HG02759 (cell line): ENCODE measurements at regions not wholly inside any gene's neighbourhood (a gene's known extent, or its start where the extent isn't known, plus 50 kb on each side); places are given as distances from the start of the nearest gene placed in this dataset.
A peak's percentile ranks its signal among the peaks of the same experiment; 100 is the strongest.
"Not testable (repeated sequence)": the region's sequence is repeated elsewhere in the genome, so short reads cannot be mapped to it uniquely, and the experiment has no call there.

ENCODE experiments used
- ATAC-seq: cut with Tn5 transposase; IDR thresholded peaks from one replicate; pipeline ENCODE4 v1.9.1; 2021; ENCODE audit warnings: mild to moderate bottlenecking, moderate library complexity; ENCODE audit not compliant: unreplicated experiment

DNA sequence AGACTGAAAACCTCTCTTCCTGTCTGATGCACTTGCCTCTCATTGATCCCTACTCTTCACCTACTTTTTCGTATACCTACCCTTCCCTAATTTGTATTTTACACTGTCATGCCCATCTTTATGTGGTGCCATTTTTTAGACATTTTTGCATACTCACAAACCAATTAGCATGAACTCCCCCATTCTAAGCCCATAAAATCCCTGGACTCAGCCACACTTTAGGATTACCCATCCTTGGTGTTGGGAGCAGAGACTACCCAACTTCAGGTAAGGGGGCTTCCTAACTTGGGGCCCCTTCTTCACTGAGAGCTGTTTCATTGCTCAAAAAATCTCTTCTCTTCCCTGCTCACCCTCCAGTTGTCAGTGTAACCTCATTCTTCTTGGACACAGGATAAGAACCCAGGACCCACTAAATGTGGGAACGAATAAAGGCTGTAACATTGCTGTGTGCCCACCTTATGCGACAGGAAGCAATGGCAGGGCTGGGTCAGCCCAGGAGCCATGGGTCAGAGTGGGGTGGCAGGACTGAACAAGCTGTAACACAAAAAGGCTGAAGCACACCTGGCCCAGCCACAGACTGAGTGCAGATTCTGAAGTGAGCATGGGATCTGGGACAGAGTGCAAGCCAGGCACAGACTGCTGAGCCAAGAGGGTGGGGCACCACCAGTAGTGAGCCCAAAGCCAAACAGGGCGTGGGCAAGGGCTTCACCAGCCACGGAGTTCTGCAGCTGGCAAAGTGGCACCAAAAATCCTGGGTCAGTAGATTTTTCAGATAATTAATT is 789.1 kb upstream of the HS3ST5 start:
- no peak for ATAC-seq

DNA sequence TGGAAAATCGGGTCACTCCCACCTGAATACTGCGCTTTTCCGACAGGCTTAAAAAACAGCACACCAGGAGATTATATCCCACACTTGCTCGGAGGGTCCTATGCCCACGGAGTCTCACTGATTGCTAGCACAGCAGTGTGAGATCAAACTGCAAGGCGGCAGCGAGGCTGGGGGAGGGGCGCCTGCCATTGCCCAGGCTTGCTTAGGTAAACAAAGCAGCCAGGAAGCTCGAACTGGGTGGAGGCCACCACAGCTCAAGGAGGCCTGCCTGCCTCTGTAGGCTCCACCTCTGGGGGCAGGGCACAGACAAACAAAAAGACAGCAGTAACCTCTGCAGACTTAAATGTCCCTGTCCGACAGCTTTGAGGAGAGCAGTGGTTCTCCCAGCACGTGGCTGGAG is 778.7 kb upstream of the HS3ST5 start:
- not testable (repeated sequence) for ATAC-seq

DNA sequence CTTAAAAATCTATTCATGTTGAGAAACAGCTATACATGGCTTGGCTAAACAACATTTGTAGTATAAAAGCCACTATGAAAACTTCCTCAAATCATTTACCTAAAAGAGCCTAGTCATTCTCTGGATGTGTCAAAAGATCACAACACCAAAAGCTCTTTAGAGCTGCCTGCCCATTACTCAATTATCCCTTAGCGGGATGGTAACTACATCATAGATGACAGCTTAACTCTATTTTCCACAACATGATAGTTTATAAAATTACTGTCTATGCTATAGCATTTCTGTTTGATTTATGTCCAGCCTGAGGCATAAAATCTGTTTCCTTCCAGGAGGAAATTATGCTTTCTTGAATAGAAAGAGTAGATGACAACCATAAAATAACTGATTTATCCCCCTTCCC is 777.6 kb upstream of the HS3ST5 start:
- ATAC-seq, result no peak

DNA sequence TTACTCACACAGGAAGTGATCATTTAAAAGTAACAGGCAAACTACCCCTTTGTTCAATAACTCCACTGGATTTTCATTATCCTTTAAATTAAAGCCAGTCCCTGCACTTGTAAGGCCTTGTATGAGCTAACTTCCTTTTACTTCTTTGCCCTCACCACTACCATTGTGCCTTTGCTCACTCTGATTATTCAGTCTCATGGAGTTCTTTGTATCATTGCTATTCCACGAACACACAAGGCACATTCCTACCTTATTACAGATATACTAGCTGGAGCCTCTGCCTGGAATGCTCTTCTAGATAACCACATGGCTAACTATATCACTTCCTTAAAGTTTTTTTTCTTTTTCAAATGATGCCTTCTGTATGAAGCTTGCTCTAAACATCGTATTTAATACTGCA is 748.6 kb upstream of the HS3ST5 start:
- no peak for ATAC-seq

DNA sequence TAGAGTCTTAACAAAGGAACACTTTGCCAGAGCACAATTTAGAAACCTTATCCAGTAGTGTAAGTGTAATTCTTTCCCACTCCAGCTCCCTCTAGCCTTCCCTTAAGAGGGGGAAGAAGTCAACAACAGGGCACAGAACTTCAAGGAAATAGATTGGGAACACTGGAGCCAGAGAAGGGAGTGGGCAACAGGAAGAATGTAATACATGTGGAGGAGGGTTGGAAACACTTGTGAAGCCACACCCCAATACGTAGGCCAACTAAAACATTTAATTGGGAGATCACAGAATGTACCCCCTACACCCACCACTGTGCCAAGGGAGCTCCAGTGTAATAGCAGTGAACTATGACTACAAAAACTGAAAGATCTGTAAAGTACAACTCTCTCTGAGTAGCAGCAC is 735.7 kb upstream of the HS3ST5 start:
- no peak for ATAC-seq

DNA sequence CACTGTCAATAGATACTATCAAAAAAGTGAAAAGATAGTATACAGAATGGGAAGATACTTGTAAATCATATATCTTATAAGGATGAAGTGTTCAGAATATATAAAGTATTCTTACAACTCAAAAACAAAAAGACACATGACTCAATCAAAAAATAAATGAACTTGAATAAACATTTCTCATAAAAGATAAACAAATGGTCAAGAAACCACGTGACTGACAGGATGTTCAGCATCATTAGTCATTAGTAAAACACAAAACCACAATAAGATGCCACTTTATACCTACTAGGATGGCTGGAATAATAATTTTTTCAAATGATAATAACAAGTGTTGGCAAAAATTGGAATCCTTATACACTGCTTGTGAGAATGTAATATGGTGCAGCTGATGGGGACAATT is 729.1 kb upstream of the HS3ST5 start:
- ATAC-seq, result no peak

DNA sequence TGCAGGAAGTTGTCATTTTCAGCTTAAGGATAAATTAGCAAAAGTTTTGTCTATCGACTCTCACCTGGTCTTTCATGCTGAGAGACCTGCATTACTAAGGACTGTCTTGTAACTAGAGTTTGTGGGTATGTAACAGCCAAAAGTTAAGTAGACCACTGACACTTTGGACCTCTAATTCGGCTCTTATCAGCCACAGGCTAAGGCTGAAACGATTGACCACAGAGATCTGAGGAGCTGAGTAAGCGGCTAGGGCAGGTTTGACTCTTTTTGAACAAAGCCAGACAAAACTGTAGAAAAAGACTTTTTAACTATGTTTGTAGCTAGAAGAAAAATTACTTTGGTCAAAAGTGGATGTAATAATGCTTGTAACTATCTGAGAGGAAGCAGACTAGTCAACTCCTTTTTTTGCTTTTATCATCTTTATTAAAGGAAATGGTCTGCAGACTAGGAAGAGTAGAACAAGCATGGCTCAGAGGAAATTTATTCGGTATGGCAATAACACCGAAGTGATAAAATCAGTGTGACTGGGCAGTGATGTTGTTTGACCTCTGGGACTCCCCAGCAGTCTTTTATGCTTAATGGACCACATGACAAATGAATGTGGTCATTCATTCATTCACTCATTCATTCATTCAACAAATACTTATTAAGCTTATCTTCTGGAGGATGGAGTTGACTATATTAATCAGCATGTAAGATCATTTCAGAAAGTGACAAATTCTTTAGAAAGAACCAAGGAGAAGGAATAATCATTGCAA is 725.0 kb upstream of the HS3ST5 start:
- ATAC-seq, result no peak

DNA sequence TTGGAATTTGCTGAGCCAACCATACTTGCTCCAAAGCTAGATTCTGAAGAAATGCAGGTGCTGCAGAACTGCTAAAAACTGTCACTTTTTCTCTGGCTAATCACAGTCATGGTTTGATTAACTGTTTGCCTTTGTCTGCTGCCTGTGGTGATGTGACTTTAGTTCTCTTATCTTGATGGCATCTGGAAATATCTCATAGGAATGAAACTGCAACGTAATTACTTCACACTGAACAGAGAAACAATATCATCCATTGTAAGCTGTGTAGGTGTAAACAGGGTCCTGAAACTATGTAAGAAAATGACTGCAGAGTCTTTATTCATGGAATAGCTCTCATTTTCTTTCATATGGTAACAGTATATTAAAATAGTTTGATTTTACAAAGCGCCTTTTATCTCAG is 721.9 kb upstream of the HS3ST5 start:
- no peak for ATAC-seq

DNA sequence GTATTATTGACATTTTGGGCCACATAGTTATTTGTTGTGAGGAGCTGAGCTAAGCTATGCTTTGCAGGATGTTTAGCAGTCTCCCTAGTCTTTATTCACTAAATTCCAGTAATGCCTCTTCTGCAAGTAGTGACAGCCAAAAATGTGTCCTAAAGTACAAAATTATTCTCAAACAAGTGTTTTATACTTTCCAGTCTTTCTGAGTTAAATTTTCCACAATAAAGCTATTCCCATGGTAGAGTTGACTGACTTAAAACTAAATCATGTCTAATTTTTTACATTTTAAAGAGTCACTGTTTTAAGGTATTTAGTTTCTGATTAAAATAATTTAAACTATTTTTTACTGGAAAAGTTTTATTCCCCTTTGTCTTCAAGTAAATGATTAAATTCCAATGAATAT is 717.8 kb upstream of the HS3ST5 start:
- no peak for ATAC-seq

DNA sequence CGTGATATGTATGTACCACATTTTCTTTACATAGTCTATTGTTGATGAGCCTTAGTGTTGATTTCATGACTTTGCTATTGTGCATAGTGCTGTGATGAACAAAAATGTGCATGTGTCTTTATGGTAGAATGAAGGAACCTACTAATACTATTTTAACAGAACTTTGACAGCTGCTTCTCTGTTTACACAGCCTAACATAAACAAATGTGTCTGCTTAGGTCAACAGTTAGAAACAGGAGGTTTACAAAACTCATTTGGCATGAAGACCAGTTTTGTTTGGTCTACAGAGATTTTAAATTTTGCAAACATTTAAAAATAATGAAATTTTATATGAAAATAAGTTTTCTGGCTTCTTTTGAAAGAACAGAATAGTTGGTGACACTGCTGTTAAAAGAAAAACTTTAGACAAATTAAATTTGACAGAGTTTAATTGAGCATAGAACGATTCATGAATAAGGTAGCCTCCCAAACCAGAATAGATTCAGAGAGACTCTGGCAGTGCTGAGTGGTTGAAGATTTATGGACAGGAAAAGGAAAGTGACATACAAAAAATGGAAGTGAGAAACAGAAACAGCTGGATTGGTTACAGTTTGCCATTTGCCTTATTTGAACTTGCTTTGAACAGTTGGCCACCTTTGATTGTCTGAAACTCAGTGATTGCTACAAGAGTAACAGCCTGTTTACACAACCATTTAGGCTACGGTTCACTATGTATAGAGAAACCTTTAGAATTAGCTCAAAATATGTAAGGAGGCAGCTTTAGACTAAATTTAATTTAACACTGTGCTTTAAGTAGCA is 715.8 kb upstream of the HS3ST5 start:
- ATAC-seq, result no peak

DNA sequence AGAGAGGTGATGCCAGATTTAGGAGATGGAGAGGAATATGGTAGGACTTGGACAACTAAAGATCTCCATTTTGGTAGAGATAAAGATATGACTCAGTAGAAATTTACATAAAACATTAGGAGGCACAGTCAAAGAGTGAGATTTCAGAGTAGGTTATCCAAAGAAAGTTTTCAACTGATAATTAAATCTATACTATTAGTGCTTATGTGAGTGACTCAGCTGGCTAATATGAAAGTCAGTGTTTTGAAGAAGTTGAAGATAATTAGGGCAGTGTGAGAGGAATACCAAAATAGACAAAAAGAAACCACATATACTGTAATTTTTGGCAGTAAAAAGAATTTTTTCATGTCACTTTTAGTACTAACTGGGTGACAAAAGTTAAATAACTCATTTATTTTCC is 712.8 kb upstream of the HS3ST5 start:
- no peak for ATAC-seq

DNA sequence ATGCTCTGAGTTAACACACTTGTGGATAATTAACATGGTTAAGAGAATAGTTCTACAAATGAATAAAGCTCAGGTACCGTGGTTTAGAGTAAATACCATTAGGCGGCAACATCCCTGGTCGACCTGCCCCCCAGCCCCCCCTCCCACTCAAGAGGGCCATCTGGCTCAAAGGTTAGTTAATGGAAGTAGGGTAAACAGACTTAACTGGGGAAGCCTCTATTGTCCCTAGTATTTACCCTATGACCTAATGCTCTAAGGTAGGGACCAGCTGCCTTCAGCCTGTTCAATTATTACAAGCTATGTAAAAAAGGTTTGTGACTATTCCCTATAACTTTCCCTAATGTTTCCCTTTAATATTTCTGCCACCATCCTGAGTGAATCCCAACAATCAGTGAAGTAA is 711.4 kb upstream of the HS3ST5 start:
- not testable (repeated sequence) for ATAC-seq

DNA sequence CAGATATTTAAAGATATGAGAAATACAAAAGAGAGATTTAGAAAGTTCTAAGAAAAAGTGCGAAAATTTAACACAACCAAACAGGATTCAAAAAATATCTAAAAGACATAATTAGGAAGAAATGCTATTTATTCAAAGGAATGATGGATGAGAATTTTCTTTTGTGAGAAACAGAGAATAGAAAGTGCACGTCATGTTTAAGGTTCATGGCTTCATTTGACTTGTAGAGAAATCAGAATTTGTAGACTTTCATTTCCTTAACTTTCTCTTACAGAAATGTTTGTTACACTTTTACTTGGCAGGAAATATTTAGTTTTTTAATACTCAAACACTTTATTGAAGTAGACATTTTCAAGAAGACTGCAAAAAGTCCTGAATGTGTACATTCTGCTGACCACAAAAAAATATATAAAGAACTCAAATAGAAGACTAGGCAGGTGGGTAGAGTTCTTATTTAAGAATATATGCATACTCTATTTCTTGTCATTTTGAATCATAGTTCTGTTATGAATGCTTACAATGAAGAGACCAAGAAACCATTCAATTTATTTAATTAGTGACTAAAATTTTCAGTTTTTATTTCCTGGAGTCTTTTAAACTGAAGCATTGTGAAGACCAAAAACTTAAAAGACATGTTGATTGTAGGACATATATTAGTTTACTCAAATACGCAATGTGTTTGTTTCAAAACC is 710.5 kb upstream of the HS3ST5 start:
- ATAC-seq, result no peak

DNA sequence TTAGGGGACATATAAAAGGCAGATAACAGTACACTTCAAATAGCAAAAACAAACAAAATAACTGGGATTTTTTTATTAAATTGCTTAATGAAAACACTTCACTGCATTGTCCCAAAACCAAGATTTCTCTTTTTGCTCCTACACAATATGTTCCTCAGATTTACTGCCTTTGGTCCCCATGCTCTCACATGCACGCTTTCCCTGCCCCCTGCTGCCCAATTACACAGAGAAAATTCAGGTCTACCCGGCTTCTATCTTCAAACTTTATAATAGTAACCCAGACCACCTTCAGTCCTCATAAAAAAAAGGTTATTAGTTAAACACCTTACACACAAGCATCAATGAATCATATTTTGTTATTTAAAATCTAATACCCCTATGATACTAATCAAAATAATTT is 673.8 kb upstream of the HS3ST5 start:
- ATAC-seq, result no peak

DNA sequence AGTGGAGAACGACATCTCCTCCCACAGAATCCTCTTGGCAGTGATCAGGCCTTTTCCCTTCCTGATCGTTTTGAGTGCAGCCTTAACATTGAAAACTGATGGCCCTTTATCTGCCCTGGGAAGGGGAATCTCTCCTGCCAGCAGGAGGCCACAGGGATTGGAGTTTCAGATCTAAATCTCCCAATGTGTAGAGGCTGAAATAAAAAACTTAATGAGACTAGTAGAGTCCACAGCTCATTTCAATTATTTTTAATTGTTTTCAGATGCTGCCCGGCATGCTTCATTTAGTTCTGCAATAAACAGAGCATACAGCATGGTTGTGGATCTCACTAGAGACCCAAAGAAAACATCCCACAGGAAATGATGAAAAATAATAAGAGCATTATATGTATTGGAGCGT is 662.2 kb upstream of the HS3ST5 start:
- ATAC-seq, result no peak

DNA sequence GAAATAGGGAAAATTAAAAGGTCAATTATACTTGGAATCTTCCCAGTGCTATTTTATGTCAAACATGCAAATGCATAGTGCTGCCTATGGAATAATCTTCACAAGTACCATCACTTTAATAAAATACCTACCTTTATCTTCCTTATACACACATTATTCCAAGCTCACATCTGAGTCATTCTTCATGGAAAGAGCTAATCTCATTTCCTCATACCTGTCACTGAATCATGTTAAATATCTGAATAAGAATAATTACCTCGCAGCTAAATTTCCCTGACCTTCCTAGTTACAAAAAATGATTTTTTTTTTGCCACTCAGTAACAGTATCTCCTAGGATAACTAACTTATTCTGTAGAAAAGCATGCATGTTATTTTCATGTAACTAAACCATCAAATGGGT is 661.4 kb upstream of the HS3ST5 start:
- no peak for ATAC-seq

DNA sequence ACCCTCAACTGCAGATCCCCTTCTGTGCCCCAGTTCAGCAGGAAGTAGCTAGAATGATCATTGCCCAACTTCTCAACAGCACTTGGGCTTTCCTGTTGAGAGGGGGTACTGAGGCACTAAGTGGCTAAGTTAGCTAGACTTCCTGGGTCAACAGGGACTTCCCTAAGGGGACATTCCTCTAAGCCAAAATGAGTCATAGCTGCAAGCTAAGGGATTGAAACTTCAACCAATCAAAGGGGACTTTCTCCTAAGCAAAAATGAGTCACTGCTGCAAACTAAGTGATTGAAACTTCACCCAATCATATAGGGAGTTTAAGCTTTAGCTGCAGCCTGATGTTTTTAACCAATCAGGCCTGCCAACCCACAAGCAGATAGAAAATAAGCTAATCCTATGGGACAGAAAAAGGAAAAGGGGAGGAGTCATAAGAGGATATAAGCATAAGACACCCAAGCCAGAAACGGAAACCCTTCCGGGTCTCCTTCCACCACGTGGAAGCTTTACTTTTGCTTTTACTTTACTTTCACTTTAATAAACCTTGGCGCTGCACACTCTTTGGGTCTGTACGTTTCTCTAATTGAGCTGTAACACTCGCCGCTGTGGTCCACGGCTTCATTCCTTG is 659.0 kb upstream of the HS3ST5 start:
- ATAC-seq, result peak; percentile 38

DNA sequence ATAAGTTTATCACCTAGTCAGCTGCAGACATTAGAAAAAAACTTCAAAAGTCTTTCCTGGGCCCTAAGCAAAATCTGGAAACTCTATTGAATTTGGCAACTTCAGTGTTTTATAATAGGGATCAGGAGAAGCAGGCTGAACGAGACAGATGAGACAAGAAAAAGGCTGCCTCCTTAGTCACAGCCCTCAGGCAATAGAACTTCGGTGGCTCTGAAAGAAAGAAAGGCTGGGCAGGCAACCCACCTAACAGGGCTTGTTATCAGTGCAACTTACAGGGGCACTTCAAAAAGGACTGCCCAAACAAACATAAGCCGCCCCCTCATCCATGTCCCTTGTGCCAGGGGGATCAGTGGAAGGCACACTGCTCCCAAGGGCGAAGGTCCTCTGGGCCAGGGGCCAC is 657.9 kb upstream of the HS3ST5 start:
- ATAC-seq, result no peak

DNA sequence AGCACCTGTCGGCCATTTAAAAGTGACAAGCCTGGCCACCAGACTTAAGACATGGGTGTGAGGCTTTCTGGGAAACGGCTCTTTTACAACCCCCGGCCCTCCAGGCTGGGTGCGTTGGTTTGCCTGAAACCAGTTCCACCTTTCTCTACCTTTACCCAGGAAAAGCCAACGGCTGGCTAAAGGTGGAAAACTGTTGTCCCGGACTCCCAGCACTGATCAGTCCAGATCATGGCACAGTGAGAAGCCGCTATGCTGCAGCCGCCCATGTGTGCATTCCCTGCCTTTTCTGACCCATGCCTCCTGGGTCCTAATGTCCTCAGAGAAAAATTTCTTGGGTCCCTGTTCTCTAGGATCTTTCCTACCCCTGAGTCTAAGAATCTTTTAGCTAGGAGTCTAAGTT is 655.7 kb upstream of the HS3ST5 start:
- ATAC-seq, result no peak

DNA sequence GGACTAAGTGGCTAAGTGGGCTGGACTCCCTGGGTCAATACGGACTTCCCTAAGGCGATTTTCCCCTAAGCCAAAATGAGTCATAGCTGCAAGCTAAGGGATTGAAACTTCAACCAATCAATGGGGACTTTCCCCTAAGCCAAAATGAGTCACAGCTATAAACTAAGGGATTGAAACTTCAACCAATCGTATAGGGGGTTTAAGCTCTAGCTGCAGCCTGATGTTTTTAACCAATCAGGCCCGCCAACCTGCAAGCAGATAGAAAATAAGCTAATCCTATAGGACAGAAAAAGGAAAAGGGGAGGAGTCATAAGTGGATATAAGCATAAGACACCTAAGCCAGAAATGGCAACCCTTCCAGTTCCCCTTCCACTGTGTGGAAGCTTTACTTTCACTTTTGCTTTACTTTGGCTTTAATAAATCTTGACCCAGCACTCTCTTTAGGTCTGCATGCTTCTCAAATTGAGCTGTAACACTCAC is 655.0 kb upstream of the HS3ST5 start:
- peak; percentile 72 for ATAC-seq

DNA sequence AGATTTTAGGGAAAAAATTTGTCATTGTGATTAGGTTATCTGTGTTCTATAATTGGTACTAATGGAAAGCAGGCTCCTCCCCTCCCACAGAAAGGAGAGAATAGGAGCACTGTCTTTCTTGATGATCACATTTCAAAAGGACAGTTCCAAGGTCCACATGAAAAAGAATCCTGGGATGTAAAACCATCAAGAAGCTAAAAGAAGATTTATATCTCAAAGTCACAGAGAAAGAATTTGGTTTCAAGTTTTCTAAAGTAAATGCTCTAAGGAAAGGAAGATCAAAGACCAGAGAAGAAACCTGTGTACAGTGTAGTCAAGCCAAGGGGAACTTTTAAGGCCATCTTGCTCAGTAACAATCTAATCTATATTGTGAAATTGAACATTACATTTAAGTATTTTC is 652.7 kb upstream of the HS3ST5 start:
- ATAC-seq, result no peak
